GM23338 (cell line): ENCODE measurements at regions not wholly inside any gene's neighbourhood (a gene's known extent, or its start where the extent isn't known, plus 50 kb on each side); places are given as distances from the start of the nearest gene placed in this dataset.
"Not testable (repeated sequence)": the region's sequence is repeated elsewhere in the genome, so short reads cannot be mapped to it uniquely, and the experiment has no call there.

Experiments
- CREB1 ChIP-seq: fragments of 250-450 bp; sonication (Bioruptor Pico); IDR thresholded peaks from 2 replicates; pipeline ENCODE4 v1.5.0; 2020; ENCODE audit warnings: low read depth, mild to moderate bottlenecking, moderate library complexity
- EZH2 ChIP-seq: fragments of 200-600 bp; sonication (generic); IDR thresholded peaks from one replicate; pipeline ENCODE4 v1.8.0; 2017; ENCODE audit warnings: antibody characterized with exemption, mild to moderate bottlenecking, low read depth; ENCODE audit not compliant: unreplicated experiment
- ZNF331 ChIP-seq: fragments of 250-450 bp; sonication (Bioruptor Pico); IDR thresholded peaks from 2 replicates; pipeline ENCODE4 v1.5.0; 2020; ENCODE audit warnings: low read depth, mild to moderate bottlenecking, moderate library complexity
- TF ChIP-seq, protein P1 (sequence below): IDR thresholded peaks from one replicate; pipeline ENCODE4 v1.6.1; 2018; ENCODE audit warnings: antibody characterized with exemption; ENCODE audit not compliant: unreplicated experiment
- TF ChIP-seq, protein P2 (sequence below), 2 experiments: fragments of 200-600 bp in 1 of 2; sonication (generic) in 1 of 2; conservative IDR thresholded peaks; 2 replicates each; pipeline versions ENCODE4 v1.5.1 to v1.6.1; 2016 to 2017; ENCODE audit warnings: antibody characterized with exemption in 2 of 2, low read depth in 2 of 2, mild to moderate bottlenecking in 2 of 2, moderate library complexity in 1 of 2
- TF ChIP-seq, protein P3 (sequence below): IDR thresholded peaks from 2 replicates; pipeline ENCODE4 v1.6.1; 2016; ENCODE audit warnings: antibody characterized with exemption

DNA sequence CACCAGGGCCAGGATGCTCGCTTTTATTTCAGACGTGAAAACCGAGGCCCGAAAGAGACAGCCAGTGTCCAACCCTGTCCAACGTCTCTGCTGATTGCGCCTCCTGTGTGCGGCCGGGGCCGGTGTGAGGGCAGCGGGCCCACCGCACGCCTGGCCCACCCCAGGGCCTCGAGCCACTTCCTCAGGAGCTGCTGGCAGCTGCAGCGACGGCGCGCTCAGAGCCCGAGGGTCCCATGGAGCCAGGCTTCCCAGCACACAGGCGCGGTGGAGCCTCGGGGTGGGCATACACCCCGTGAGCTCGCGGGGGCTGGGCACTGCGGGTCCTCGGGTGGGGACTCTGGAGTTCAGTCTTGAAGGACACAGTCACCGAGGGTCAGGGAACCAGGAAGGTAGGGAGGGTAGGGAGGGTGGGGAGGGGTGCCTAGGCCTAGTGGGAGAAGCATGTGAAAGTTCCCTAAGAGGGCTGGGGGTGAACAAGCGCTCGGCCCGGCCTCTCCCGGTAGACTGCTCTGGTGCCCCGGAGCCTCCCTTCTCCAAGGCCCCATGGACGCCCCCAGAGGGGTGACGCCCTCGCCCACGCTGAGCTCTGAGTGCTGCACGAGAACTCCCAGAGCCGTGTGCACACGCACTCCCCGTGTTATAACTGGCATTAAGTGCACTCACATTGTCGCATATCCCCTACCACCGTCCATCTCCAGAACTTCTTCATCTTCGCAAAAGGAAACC lies 1547.2 kb downstream of the RPIA start:
- TF ChIP-seq, protein P1, sequence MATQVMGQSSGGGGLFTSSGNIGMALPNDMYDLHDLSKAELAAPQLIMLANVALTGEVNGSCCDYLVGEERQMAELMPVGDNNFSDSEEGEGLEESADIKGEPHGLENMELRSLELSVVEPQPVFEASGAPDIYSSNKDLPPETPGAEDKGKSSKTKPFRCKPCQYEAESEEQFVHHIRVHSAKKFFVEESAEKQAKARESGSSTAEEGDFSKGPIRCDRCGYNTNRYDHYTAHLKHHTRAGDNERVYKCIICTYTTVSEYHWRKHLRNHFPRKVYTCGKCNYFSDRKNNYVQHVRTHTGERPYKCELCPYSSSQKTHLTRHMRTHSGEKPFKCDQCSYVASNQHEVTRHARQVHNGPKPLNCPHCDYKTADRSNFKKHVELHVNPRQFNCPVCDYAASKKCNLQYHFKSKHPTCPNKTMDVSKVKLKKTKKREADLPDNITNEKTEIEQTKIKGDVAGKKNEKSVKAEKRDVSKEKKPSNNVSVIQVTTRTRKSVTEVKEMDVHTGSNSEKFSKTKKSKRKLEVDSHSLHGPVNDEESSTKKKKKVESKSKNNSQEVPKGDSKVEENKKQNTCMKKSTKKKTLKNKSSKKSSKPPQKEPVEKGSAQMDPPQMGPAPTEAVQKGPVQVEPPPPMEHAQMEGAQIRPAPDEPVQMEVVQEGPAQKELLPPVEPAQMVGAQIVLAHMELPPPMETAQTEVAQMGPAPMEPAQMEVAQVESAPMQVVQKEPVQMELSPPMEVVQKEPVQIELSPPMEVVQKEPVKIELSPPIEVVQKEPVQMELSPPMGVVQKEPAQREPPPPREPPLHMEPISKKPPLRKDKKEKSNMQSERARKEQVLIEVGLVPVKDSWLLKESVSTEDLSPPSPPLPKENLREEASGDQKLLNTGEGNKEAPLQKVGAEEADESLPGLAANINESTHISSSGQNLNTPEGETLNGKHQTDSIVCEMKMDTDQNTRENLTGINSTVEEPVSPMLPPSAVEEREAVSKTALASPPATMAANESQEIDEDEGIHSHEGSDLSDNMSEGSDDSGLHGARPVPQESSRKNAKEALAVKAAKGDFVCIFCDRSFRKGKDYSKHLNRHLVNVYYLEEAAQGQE = not testable (repeated sequence)
- TF ChIP-seq, protein P2, sequence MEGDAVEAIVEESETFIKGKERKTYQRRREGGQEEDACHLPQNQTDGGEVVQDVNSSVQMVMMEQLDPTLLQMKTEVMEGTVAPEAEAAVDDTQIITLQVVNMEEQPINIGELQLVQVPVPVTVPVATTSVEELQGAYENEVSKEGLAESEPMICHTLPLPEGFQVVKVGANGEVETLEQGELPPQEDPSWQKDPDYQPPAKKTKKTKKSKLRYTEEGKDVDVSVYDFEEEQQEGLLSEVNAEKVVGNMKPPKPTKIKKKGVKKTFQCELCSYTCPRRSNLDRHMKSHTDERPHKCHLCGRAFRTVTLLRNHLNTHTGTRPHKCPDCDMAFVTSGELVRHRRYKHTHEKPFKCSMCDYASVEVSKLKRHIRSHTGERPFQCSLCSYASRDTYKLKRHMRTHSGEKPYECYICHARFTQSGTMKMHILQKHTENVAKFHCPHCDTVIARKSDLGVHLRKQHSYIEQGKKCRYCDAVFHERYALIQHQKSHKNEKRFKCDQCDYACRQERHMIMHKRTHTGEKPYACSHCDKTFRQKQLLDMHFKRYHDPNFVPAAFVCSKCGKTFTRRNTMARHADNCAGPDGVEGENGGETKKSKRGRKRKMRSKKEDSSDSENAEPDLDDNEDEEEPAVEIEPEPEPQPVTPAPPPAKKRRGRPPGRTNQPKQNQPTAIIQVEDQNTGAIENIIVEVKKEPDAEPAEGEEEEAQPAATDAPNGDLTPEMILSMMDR (conservative IDR thresholded peaks at IDR 0.05; ENCODE audit: low read depth in 2 of 2) = not testable (repeated sequence)
- not testable (repeated sequence) for TF ChIP-seq ZNF331 (CRISPR knock-in tag); EZH2; CREB1
- TF ChIP-seq, protein P3, sequence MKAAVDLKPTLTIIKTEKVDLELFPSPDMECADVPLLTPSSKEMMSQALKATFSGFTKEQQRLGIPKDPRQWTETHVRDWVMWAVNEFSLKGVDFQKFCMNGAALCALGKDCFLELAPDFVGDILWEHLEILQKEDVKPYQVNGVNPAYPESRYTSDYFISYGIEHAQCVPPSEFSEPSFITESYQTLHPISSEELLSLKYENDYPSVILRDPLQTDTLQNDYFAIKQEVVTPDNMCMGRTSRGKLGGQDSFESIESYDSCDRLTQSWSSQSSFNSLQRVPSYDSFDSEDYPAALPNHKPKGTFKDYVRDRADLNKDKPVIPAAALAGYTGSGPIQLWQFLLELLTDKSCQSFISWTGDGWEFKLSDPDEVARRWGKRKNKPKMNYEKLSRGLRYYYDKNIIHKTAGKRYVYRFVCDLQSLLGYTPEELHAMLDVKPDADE = not testable (repeated sequence)
